ENCODE measurements at regions not wholly inside any gene's neighbourhood (a gene's known extent, or its start where the extent isn't known, plus 50 kb on each side); places are given as distances from the start of the nearest gene placed in this dataset.

DNA sequence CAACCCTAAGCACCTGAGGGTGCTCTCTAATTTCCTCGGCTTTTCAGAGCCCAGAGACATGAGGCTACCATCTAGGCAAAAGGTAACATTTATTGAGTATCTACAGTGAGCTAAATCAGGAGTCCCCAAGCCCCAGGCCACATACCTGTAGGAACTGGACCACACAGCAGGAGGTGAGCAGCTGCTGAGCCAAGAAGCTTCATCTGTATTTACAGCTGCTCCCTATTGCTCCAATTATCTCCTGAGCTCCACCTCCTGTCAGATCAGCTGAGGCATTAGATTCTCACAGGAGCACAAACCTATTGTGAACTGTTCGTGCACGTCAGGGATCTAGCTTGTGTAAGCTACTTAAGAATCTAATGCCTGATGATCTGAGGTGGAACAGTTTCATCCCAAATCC, 70.2 kb downstream of the RND3 start:
- no peak for DNase-seq

DNA sequence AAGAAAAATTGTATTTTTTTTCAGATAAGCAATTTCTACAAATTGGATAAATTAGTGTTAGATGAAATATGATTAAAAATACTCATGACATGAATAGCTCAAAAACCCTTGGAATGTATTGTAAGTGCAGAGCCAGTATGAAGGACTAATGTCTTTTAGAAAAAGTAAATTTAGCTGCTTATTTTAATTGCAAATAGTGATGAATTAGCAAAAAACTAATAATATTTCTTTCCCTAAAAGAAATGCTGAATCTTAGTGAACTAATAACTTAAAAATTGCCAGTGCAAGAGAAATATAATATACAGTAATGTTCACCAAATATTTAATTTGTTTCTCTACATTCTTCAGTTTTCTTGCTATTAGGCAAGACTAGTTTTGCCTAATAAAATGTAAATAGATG, 72.4 kb downstream of the RND3 start:
- DNase-seq, result no peak

DNA sequence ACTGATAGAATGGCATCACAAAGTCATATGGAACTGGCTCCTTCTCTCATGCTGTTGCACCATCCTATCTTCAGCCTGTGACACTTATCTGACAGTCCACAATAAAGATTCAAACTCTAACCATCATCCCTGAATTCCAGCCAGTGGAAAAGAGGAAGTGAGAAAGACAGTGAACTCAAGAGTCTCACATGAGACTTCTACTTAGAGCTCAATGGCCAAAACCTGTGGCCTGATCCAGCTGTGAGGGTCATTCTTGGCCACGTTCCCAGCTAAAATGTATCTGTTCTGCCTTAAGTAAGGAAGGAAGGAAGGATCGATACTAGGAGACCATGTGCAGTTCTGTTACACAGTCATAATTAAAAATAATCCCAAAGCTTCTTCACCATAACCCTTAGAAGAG, 73.6 kb downstream of the RND3 start:
- no peak for DNase-seq

DNA sequence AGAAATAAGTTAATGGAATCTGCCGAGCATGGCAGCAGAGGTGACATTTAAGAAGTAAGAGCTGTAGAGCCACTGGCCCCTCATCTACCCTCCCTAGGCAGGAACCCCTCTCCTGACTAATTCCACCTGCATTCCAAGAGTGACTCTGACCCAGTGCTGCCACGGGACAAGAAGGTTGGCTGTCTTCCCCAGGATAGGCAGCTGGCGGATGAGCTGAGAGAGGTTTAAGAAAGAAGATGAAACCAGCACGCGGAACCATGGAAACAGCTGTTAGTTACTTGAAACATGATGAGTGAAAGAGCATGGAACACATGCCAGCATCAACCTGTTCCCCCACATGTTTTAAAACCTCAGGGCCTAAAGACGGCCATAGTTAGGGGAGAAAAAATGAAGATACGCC, 74.1 kb downstream of the RND3 start:
- DNase-seq, result no peak

DNA sequence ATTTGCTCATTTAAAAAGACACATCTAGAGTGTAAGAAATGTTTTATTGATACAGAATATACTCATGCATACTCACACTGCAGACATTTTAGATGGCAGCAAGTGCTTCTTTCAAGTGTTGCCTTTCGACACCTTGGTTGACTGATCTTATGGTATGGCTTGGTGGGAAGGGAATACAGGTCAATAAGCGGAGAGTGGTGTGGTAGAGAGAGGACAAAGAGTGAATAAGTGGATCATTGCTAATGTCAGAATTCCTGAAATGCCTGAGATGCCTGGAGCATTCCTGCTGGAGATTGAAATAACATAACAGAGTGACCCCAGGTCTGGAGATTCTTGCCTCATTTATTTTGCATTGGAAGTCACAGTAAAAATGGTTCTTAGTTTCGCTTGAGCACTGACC, 76.7 kb downstream of the RND3 start:
- no peak for DNase-seq

DNA sequence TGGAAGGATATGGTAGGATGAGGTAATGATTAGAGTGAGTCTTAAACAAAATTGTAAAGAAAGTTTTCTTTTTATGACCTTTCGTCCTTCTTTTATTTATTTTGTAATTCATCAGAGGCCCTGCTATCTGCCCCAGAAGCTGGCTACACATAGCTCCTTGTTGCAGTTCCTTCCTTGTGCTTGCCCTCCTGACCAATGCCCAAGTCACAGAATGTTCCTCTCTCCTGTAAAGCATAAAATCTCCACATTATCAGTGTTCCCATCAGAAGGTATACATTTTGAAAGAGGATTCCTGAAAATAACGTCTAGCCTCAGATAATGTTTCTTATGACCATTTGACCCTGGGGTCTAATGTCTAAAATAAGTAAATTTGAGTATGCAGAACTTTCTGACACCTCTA, 78.3 kb downstream of the RND3 start:
- DNase-seq, result no peak

DNA sequence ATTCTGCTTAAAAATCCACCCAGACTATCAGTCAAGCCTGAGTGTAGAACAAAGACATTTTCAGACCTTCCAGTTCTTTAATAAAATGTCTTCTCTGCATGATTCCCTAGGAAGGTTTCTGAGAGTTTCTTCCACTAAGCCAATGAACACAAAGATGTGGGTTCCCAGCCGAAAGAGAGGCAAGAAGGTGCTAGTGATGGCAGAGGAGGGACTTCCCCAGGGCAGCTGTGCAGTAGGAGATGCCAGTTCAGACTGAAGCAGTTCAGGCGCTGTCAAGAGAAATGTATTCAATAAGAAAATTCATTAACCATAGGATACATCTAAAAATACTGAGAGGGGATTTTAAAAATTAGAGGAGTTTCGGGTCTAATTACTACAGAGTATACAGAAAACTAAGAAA, 83.3 kb downstream of the RND3 start:
- DNase-seq, result no peak

DNA sequence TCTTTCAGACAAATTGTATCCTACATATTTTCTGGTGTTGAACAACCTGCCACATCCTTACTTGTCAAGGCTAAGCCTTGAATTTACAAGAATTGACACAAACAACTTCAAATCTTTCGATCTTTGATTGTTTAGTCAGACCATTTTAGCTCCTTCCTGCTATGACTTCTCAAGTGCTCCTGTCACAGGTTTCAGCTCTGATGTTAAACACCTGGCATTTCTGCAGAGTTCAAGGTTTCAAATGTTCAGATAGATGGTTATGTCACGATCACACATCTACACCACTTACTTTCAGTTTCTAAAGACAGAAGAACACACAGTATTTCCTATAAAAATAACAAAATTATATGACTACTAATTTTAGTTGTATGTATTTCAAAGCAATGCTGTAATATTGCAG, 84.0 kb downstream of the RND3 start:
- no peak for DNase-seq

DNA sequence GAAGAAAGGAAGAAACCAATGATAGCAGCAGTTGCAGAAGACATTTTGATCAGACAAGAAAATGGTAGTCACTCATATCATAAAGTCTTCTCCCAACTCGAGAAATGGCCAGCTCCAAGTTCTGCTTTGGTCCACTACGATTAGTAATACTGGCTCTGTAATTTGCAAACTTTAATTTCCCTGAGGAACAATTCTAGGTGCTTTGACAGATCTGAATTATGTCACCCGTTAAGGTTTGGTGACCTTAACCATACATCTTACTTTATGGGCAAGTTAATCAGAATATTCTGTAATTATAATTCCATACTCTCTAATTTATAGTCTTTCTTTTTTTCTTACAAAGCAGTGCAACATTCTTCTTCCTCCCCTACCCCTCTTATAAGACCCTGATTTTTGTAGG, 84.5 kb downstream of the RND3 start:
- DNase-seq, result no peak

DNA sequence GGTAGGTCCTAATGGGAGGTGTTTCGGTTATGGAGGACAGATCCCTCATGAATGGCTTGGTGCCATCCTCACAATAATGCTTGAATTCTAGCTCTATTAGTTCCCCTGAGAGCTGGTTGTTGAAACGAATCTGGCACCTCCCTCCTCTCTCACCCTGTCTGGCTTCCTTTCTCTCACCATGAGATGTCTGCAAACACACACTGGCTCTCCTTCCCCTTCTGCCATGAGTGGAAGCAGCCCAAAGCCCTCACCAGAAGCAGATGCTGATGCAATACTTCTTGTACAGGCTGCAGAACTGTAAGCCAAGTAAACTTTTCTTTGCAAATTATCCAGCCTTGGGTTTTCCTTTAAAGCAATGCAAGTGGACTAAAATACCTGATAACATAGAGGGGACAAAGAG, 86.6 kb downstream of the RND3 start:
- no peak for DNase-seq

DNA sequence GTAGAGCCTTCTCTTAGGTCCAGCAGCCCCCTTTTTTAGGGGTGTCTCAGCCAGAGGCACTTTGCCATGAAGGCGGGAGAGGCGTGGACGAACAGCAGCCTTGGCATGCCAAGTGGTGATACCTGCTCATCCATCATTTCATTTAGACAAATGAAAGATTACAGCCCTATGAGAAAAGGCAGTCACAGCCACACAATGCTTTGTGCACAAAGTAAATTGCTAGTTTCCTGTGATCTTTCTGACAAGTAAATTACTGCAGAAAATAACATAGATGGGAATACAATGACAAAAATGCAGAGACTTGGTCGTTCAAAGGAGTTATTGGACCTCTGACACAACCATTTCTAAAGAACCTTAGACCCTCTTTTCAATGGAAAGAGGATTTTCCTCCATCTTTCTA, 94.9 kb downstream of the RND3 start:
- no peak for DNase-seq

DNA sequence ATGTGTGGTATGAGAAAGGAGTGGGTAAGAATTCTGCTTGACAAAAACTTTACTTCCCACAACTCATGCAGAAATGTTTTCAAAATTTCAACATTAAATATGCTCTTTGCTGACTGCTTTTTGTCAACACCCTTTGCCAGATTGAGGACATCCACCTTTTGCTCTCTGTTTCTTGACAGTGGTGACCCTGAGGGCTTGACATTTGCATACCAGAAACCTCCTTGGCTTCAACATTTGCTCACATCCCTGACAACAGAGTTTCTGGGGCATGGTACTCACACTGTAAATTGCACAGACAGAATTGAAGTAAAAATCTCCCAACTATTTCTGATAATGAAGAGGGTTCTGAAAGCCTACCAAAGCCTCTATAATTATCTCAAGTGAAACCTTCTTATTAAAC, 95.7 kb downstream of the RND3 start:
- DNase-seq, result no peak

DNA sequence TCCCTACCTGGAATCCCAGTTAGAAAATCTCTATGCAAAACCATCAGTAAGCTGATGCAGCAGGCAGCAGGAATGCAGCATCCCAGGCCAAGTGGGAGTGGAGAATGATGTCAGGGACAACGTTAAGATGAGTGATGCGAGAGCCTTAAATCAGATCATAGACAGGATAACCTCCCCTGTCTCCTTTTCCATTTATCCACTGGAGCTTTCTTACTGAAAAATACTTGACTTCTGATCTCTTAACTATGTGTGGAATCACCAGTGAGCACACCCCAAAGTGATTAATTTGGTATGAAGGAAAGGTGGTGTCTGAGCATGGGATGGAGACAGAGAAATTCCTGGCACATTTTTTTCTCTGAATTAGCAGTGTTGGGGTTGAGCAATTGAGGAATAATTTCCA, 98.0 kb downstream of the RND3 start:
- DNase-seq, result no peak

DNA sequence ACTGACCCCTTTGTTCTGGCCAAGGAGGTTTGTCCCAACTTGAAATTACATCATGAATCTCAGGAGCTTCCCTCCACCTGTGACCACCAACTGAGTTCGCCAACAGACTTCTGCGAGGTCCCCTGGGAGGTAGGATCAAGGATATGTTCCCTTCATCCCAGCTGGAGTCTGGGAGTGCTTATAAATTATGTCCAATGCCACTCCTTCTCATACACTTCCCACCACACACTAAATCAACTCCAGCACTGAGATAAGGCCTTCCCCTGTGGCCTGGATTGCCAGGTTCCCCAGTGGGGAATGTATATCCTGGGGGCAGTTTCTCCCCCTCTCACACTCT, 99.2 kb downstream of the RND3 start:
- no peak for DNase-seq

DNA sequence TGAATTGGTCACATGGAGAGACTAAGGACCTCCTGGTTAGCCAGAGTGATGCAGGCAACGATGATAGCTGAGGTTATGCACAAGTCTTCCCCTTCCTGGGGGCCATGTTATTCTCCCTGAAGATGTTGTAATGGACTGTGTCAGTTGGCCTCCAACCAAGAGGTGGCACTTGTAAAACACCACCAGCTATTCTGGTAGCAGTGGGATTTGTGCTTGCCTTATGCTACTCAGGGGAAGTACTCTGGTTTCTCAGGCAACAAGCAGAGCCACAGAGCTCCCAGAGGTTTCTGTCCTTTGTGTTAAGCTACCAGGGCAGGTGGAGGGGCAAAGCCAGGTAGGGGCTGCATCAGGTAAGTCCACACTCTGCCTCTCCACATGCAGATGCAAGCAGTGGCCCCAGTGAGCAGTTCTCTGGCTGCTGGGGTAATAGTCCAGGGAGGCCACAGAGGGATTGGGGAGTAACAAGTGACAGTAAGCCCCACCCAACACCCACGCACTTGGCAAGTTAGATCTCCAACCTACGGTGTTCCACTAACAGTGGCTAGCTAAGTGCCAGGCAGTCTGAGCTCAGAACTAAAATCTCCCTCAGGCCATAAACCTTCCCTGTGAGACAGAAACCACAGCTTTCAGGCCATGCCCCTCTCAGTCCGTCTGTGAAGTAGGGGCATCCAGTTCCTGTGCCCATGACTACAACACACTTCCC, 99.7 kb downstream of the RND3 start:
- no peak for DNase-seq

DNA sequence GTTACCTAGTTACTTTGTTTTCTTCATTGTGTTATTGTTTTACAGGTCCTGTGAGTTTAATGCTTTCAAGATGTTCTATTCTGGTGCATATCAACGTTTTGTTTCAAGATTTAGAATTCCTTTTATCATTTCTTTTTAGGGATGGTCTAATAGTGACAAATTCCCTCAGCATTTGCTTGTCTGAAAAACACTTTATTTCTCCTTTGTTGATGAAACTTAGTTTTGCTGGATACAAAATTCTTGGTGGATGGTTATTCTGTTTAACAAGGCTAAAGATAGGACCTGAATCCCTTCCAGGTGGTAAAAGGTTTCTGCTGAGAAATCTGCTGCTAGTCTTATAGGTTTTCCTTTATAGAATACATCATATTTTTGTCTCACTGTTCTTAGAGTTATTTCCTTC, 102.3 kb downstream of the RND3 start:
- no peak for DNase-seq

DNA sequence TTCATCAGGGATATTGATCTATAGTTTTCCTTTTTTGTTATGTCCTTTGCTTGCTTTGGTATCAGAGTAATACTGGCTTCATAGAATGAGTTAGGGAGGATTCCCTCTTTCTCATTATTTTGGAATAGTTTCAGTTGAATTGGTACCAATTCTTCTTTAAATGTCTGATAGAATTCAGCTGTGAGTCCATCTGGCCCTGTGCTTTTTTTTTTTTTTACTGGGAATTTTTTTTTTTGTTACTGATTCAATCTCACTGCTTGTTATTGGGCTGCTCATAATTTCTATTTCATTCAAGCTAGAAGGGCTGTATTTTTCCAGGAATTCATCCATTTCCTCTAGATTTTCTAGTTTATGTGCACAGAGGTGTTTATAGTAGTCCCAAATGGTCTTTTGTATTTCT, 103.9 kb downstream of the RND3 start:
- DNase-seq, result no peak

DNA sequence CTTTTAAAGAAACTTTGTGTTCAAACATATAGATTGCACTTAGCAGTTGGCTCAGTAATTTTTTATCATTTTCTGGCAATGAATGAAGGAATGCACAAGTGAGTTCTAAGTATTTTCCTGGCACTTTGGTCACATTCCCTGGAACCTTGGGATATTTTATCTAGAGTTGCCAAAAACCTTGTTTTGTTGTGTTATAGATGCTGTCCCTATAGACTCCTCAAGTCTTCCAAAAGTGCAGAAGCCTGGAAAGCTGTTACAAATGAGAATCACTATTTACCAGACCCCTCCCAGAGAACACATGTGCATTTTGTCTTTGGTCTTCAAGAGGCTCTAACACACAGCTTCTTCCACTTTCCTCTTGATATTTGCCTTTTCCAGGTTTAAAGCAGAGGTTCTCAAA, 108.3 kb downstream of the RND3 start:
- no peak for DNase-seq

DNA sequence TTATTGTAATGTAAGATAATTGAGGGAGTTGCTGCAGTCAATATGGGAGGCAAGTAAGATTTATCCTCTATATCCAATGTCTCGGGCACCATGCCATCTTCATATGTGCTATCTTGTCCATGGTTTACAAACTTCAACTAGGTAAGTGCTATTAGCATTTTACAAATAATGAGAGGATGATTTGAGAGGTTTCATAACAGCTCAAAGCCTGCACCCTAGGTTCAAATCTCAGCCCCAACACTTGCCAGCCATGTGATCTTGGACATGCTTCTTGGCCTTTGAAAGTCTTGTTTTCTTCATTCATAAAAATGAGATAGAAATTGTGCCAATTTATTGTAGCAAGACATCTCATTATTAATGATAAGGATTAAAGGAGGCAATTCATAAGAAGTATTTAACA, 108.8 kb downstream of the RND3 start:
- no peak for DNase-seq

DNA sequence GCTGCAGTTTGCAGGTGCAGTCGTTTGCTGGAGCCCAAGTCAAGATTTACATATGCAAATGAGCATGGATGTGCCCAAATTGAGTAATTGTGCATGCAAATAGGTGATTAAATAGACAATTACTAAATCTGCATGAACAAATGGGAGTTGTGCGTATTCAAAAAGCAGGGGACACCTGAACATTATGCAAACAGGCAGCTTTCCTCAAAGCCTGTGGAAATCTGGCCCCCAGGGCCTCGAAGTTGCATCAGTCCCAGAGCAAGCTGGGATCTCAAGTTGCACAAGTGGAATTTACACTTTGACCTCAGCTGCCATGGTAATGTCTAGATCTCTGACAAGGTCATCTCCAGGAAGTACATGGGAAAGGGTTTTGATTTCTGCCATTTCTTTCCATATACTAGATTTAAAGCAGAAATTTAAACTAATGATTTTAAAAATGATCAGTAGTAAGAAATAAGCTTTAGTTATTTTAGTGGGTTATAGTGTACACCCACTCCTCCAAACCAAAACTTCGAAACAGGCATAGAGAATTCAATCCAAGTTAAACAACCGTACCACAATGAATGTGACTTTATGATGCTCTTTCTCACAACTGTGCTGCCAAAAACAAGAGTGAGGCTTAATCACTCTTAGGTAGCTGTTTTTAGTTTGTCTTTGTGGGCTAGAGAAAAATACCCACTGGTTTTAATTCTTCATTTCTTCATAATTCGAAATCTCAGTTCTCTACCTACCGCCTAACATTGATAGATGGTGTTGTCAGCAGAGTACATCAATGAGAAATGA, 110.7 kb downstream of the RND3 start:
- no peak for DNase-seq

DNA sequence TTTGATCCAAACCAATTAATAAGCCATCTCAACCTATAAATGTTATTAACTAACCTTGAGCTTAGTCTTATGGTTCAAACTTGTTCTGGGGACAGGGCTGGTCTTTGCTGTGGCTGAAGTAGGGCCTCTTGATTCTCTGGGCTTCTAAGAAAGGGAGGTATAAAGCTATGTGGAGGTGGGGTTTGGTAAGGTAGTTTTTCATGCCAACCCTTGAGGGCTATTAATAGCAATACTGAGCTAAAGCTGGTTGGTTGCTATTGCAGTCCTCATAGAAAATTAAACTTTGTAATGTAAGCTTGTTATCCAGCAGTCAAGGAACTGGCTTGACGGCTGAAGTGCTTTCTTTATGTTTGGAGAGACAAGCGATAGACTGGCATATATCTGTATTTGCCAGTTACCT, 112.1 kb downstream of the RND3 start:
- no peak for DNase-seq

DNA sequence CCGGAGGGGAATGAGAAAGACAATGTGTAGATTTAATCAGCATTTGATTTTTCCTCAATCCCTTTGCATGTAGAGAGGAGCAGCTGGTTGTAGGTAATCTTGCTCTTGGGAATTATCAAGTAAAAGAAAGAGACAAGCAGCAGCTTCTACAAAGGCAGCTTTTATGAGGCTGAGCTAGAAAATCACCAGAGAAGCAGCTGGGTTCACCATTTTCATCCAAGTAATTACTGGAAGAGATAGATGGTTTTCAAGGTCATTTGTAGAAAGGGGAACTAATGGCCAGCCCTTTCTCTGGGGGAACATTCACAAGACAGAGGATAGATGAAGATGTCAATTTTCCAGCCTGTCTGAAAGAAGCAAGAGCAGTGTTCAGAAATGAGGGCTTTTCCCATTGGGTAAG, 113.0 kb downstream of the RND3 start:
- no peak for DNase-seq

DNA sequence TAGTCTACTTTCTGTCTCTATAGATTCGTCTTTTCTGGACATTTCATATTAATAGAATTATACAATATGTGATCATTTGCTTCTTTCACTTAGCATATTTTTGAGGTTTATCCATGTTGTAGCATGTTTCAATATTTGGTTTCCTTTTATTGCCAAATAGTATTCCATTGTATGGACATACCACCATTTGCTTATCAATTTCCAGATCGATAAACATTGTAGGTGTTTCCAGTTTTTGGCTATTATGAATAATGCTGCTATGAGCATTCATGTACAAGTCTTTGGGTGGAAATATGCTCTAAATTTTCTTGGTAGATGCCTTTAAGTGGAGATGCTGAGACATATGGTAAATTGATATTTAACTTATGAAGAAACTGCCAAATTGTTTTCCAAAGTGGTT, 114.1 kb downstream of the RND3 start:
- no peak for DNase-seq

DNA sequence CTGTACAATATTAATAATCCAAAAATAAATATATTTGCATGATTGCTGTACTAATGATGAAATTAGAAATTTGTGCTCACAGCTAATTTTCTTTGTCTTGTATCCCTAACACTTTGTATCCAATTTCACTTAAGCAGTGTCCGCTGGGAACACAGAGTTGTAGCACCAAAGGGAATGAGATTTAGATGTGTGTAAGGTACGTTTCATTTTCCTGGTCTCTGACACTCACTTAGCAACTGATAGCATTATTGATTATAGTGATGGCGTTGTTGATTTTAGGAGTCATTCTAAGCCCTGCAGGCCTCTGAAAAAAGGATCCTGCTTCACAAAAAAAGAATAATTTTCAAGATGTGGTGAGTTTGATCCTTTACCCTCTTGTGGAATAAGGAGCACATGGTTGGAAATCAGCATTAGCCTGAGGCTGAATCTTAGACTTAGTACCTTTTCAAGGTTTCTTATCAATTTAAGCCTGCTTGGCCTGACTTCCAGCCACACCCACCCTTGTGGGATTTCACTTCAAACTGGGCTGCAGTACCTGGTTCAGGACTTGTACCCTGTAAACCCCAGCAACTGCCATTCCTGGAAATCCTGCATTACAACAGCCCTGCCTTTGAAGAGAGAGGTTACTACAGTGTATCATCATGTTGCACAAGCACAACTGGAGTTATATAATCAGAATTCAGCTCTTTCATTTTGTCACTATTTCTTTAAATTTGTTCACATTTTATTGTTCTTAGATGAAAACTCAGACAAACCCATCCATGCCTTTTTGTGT, 116.2 kb downstream of the RND3 start:
- no peak for DNase-seq
